H1 (cell line): ENCODE measurements at regions not wholly inside any gene's neighbourhood (a gene's known extent, or its start where the extent isn't known, plus 50 kb on each side); places are given as distances from the start of the nearest gene placed in this dataset.

Experiments used
- CTCF ChIA-PET: fragments of 300-600 bp; sonication (Branson Sonifier 250); formaldehyde crosslinking; loops from one replicate; lab custom pipeline; 2021; ENCODE audit not compliant: partially characterized antibody; lab: Charles Lee
- POLR2A ChIA-PET: fragments of 300-600 bp; sonication (Branson Sonifier 250); formaldehyde crosslinking; loops from one replicate; lab custom pipeline; 2021; ENCODE audit warnings: inconsistent platforms; ENCODE audit not compliant: partially characterized antibody; lab: Charles Lee
- DNase-seq, 2 experiments: peaks; one replicate each; pipeline versions ENCODE4 v3.0.0 to v3.0.0-alpha.2; 2010 to 2022; ENCODE audit warnings: low spot score in 2 of 2, low read depth in 1 of 2, mixed read lengths in 1 of 2
- FAIRE-seq: peaks from 2 replicates; lab custom pipeline; 2011; peaks lifted over from hg19 to GRCh38; lab: Jason Lieb, UNC
- H2AFZ ChIP-seq: 2 replicates; pipeline ENCODE4 v1.8.1; 2012; ENCODE audit warnings: low read length, inconsistent platforms
- H2AK5ac ChIP-seq: 2 replicates; pipeline ENCODE4 v1.6.1; 2013; ENCODE audit warnings: low read depth, low read length
- H2BK120ac ChIP-seq: replicated peaks from 2 replicates; pipeline ENCODE3; 2013; ENCODE audit warnings: low read depth, low read length, inconsistent platforms
- H2BK12ac ChIP-seq: 2 replicates; pipeline ENCODE4 v1.6.1; 2013; ENCODE audit warnings: low read depth, low read length
- H2BK15ac ChIP-seq: 2 replicates; pipeline ENCODE4 v1.6.1; 2013; ENCODE audit warnings: low read length
- H2BK20ac ChIP-seq: 2 replicates; pipeline ENCODE4 v1.6.1; 2013; ENCODE audit warnings: low read length
- H2BK5ac ChIP-seq: 2 replicates; pipeline ENCODE4 v1.6.1; 2013; ENCODE audit warnings: low read depth, low read length
- H3K14ac ChIP-seq: 2 replicates; pipeline ENCODE4 v1.6.1; 2013; ENCODE audit warnings: inconsistent platforms; ENCODE audit not compliant: insufficient read length
- H3K18ac ChIP-seq: 2 replicates; pipeline ENCODE4 v1.6.1; 2013; ENCODE audit warnings: low read length; ENCODE audit errors: extremely low read depth
- H3K23ac ChIP-seq: 2 replicates; pipeline ENCODE4 v1.6.1; 2013; ENCODE audit warnings: inconsistent platforms; ENCODE audit not compliant: insufficient read length
- H3K23me2 ChIP-seq: 2 replicates; pipeline ENCODE4 v1.6.1; 2013; ENCODE audit warnings: low read depth, low read length
- H3K27ac ChIP-seq: 2 replicates; pipeline ENCODE4 v1.6.1; 2011; ENCODE audit warnings: low read depth, low read length, inconsistent platforms
- H3K27me3 ChIP-seq, 4 experiments: replicated peaks in 1 of 4; 1 replicate in 1 of 4; 2 replicates in 3 of 4; pipeline versions ENCODE4 v1.6.1 to v1.8.1; 2011 to 2013; ENCODE audit warnings: low read length in 3 of 4, mild to moderate bottlenecking in 3 of 4, inconsistent platforms in 2 of 4, mixed read lengths in 2 of 4, moderate library complexity in 1 of 4; ENCODE audit not compliant: control insufficient read depth in 3 of 4, insufficient read depth in 3 of 4; ENCODE audit errors: extremely low read depth in 1 of 4
- H3K36me3 ChIP-seq, 4 experiments: 2 replicates each; pipeline versions ENCODE4 v1.6.1 to v1.8.1; 2011 to 2013; ENCODE audit warnings: mild to moderate bottlenecking in 4 of 4, low read length in 3 of 4, moderate library complexity in 2 of 4, control low read depth in 1 of 4, inconsistent platforms in 1 of 4; ENCODE audit not compliant: insufficient read depth in 4 of 4, control insufficient read depth in 2 of 4
- H3K4ac ChIP-seq: replicated peaks from 2 replicates; pipeline ENCODE3; 2013; ENCODE audit warnings: low read length, low read depth, mixed read lengths, inconsistent platforms; ENCODE audit not compliant: insufficient read length
- H3K4me1 ChIP-seq, 4 experiments: replicated peaks in 1 of 4; 1 replicate in 1 of 4; 2 replicates in 3 of 4; pipeline versions ENCODE4 v1.6.1 to v1.8.1; 2011 to 2013; ENCODE audit warnings: low read length in 3 of 4, inconsistent platforms in 2 of 4, mixed read lengths in 1 of 4; ENCODE audit not compliant: insufficient read depth in 4 of 4, control insufficient read depth in 3 of 4
- H3K4me2 ChIP-seq, 2 experiments: 2 replicates each; pipeline versions ENCODE4 v1.6.1 to v1.8.1; 2011 to 2013; ENCODE audit warnings: low read depth in 2 of 2, low read length in 2 of 2, control low read depth in 1 of 2, inconsistent platforms in 1 of 2, mild to moderate bottlenecking in 1 of 2; ENCODE audit not compliant: insufficient read depth in 1 of 2
- H3K4me3 ChIP-seq, 4 experiments: fragments of 200-600, 300-600 bp in 1 of 4; sonication (generic), shearing (Covaris generic), sonication (Bioruptor Twin) in 1 of 4; 2 replicates each; pipeline versions ENCODE4 v1.5.1 to v1.8.1; 2011 to 2016; ENCODE audit warnings: low read length in 4 of 4, low read depth in 3 of 4, control low read depth in 2 of 4, inconsistent platforms in 2 of 4, mild to moderate bottlenecking in 2 of 4, mixed read lengths in 1 of 4, moderate library complexity in 1 of 4; ENCODE audit not compliant: insufficient read depth in 2 of 4; ENCODE audit errors: extremely low read depth in 1 of 4
- H3K56ac ChIP-seq: replicated peaks from 2 replicates; pipeline ENCODE3; 2013; ENCODE audit warnings: low read depth, mild to moderate bottlenecking, mixed read lengths, low read length, inconsistent platforms; ENCODE audit not compliant: insufficient read length
- H3K79me1 ChIP-seq: 2 replicates; pipeline ENCODE4 v1.6.1; 2013; ENCODE audit warnings: low read depth, low read length, control low read depth
- H3K79me2 ChIP-seq, 2 experiments: 2 replicates each; pipeline versions ENCODE4 v1.6.1 to v1.8.1; 2012 to 2013; ENCODE audit warnings: low read length in 2 of 2, mild to moderate bottlenecking in 2 of 2, inconsistent platforms in 1 of 2; ENCODE audit not compliant: insufficient read depth in 2 of 2, control insufficient read depth in 1 of 2
- H3K9ac ChIP-seq, 4 experiments: replicated peaks in 1 of 4; 1 replicate in 1 of 4; 2 replicates in 3 of 4; pipeline versions ENCODE4 v1.6.1 to v1.8.1; 2011 to 2013; ENCODE audit warnings: low read depth in 3 of 4, low read length in 3 of 4, control low read depth in 2 of 4, mild to moderate bottlenecking in 2 of 4, moderate library complexity in 2 of 4, inconsistent platforms in 1 of 4; ENCODE audit errors: extremely low read depth in 1 of 4
- H3K9me3 ChIP-seq, 2 experiments: 2 replicates each; pipeline versions ENCODE4 v1.6.1 to v1.8.1; 2012 to 2013; ENCODE audit warnings: mild to moderate bottlenecking in 2 of 2, moderate library complexity in 2 of 2, control low read depth in 1 of 2, inconsistent platforms in 1 of 2, low read depth in 1 of 2, low read length in 1 of 2, mixed read lengths in 1 of 2; ENCODE audit not compliant: insufficient read depth in 2 of 2
- H4K20me1 ChIP-seq, 2 experiments: replicated peaks in 1 of 2; 2 replicates each; pipeline versions ENCODE3 to v1.8.1; 2011 to 2013; ENCODE audit warnings: inconsistent platforms in 2 of 2, low read length in 2 of 2, mild to moderate bottlenecking in 1 of 2; ENCODE audit not compliant: insufficient read depth in 2 of 2, control insufficient read depth in 1 of 2
- H4K5ac ChIP-seq: 2 replicates; pipeline ENCODE4 v1.6.1; 2013; ENCODE audit warnings: low read length, low read depth, mixed read lengths, inconsistent platforms; ENCODE audit not compliant: insufficient read length
- H4K8ac ChIP-seq: 2 replicates; pipeline ENCODE4 v1.8.0; 2013; ENCODE audit warnings: mild to moderate bottlenecking, moderate library complexity, low read length, inconsistent platforms; ENCODE audit not compliant: insufficient read depth; ENCODE audit errors: extremely low read depth
- H4K91ac ChIP-seq: replicated peaks from 2 replicates; pipeline ENCODE3; 2013; ENCODE audit warnings: low read length, mixed read lengths, inconsistent platforms; ENCODE audit not compliant: insufficient read length
- BACH1 ChIP-seq: IDR thresholded peaks from 2 replicates; pipeline ENCODE4 v1.6.1; 2012; ENCODE audit warnings: low read length, improper control_type of control experiment
- EP300 ChIP-seq, 2 experiments: IDR thresholded peaks; 1 replicate in 1 of 2; 2 replicates in 1 of 2; pipeline ENCODE4 v1.6.1; 2011 to 2012; ENCODE audit warnings: low read depth in 2 of 2, low read length in 2 of 2, mild to moderate bottlenecking in 2 of 2, borderline replicate concordance in 1 of 2, inconsistent platforms in 1 of 2, moderate library complexity in 1 of 2
- KDM5A ChIP-seq: fragments of 200-600 bp; IDR thresholded peaks from 2 replicates; pipeline ENCODE4 v1.7.1; 2012; ENCODE audit warnings: mild to moderate bottlenecking, low read length, inconsistent platforms, mixed read lengths
- RFX5 ChIP-seq: IDR thresholded peaks from 2 replicates; pipeline ENCODE4 v1.6.1; 2011; ENCODE audit warnings: low read depth, low read length, improper control_type of control experiment, borderline replicate concordance
- TCF12 ChIP-seq: IDR thresholded peaks from 2 replicates; pipeline ENCODE4 v1.6.1; 2011; ENCODE audit warnings: low read depth, mild to moderate bottlenecking, low read length
- WGBS, 2 experiments: shearing (Covaris generic) in 1 of 2; methylation state at CpG; one replicate each; pipeline versions ENCODE4 v1.1.6 to v1.1.7; 2013 to 2015; ENCODE audit warnings: low lambda C conversion rate in 2 of 2, mixed read lengths in 2 of 2, inconsistent platforms in 1 of 2, low coverage in 1 of 2, missing lambda C conversion rate in 1 of 2; ENCODE audit not compliant: insufficient replicate concordance in 2 of 2, insufficient coverage in 1 of 2, insufficient read length in 1 of 2; ENCODE audit errors: extremely low coverage in 1 of 2, missing lambda C conversion rate in 1 of 2; 5-methylcytosine and 5-hydroxymethylcytosine counted together

DNA sequence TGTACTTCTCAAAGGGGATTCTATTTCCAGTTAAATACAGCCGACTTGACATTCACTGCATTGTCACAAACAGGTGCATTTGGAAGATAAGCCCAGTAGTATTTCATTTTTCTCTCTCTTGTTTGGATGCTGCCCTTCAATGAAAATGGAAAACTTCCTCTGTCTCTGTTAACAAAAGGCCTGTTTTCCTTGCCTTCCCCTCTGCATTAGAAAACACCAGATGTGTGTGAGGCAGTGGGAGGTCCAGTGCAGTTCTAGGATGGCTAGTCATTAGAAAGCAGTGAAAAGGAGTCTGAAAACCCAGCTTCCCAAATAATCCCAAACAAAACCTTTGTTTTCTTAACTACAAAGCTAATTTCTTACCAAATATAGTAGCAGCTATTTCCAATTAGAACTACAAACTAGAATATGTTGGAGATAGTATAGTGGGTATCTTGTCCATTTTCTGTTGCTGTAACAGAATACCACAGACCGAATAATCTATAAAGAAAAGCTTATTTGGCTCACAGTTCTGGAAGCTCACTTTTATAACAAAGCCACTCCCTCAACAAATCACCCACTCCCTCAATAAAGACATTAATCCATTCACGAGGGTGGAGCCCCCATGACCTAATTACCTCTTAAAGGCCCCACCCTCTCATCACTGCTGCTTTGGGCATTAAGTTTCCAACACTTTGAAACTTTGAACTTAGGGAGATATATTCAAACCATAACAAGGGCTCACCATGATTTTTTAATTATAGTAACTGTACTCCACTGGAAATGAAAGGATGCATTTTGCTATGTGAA lies 452.1 kb upstream of the RPS6KA3 start:
- no peak overlapping the region for H4K8ac ChIP-seq
- no peak overlapping the region for H3K4ac ChIP-seq
- H3K23me2 ChIP-seq = no peaks in the 10 kb centered on the region
- H4K5ac ChIP-seq = no peak overlapping the region
- no peak overlapping the region; a peak in 1 of 7 replicates for H3K9ac ChIP-seq
- DNase-seq (peak in 1 of 2 experiments; percentile 5), FAIRE-seq (peak; percentile 7)
- H2BK15ac ChIP-seq = no peak overlapping the region
- no peaks in the 10 kb centered on the region for H3K79me1 ChIP-seq
- ChIA-PET POLR2A (no interaction called here), CTCF (interaction anchor here (1.2 kb wide), 1 partner anchor 189 kb away, joined by 3 read pairs; no protein-coding TSS in a partner anchor)
- H2BK5ac ChIP-seq = no peak overlapping the region
- no peak overlapping the region; the same call in 1 of the 2 replicates for H3K18ac ChIP-seq
- no peak overlapping the region for H3K23ac ChIP-seq
- H2BK20ac ChIP-seq = no peak overlapping the region
- H3K27me3 ChIP-seq = no peaks in the 10 kb centered on the region
- H3K4me1 ChIP-seq = peaks cover 0 to 6% (median 2%) of the 10 kb centered on the region in 4 experiments; a peak in 3 of 7 replicates
- no peak overlapping the region for H3K56ac ChIP-seq
- no peak overlapping the region for H3K14ac ChIP-seq
- H4K91ac ChIP-seq = no peak overlapping the region
- no peak overlapping the region for H2AFZ ChIP-seq
- H3K27ac ChIP-seq = no peak overlapping the region; the same call in 1 of the 2 replicates
- H3K79me2 ChIP-seq = no peaks in the 10 kb centered on the region
- no peak overlapping the region for H2BK120ac ChIP-seq
- H3K4me3 ChIP-seq = no peak overlapping the region
- H3K36me3 ChIP-seq = no peaks in the 10 kb centered on the region
- no peak overlapping the region for H2AK5ac ChIP-seq
- H3K4me2 ChIP-seq = no peak overlapping the region; a peak in 2 of 4 replicates
- H2BK12ac ChIP-seq = no peak overlapping the region
- no peaks in the 10 kb centered on the region for H4K20me1 ChIP-seq
- TF ChIP-seq RFX5 = no peak
- TF ChIP-seq TCF12 = peak; percentile 89
- peak in 1 of 2 experiments; percentile 72; a peak in 1 of 3 replicates for TF ChIP-seq EP300 (IDR thresholded peaks at IDR 0.05; ENCODE audit: borderline replicate concordance in 1 of 2, low read depth in 2 of 2, low read length in 2 of 2)
- TF ChIP-seq KDM5A = no peak
- no peak for TF ChIP-seq BACH1
- peaks cover 3 to 8% of the 10 kb centered on the region in 2 experiments; a peak in 1 of 4 replicates for H3K9me3 ChIP-seq
- 56% methylated on average over 1 of the region's 3 CpGs; no CpG with 5 or more reads in 1 of the 2 experiments for WGBS, 2 experiments
